Astrocyte of the spinal cord (primary cell): ENCODE measurements at regions not wholly inside any gene's neighbourhood (a gene's known extent, or its start where the extent isn't known, plus 50 kb on each side); places are given as distances from the start of the nearest gene placed in this dataset.

Experiments
- DNase-seq: peaks from one replicate; pipeline ENCODE4 v3.0.0; 2011; ENCODE audit warnings: low read depth, low spot score
- H3K4me3 ChIP-seq: 2 replicates; pipeline ENCODE4 v1.5.1; 2011; ENCODE audit warnings: low read depth, mild to moderate bottlenecking, low read length, moderate library complexity
- CTCF ChIP-seq: IDR thresholded peaks from 2 replicates; pipeline ENCODE4 v1.5.1; 2012; ENCODE audit warnings: low read depth, mild to moderate bottlenecking, low read length, inconsistent platforms
- in situ Hi-C: cut with HindIII; loops from 2 replicates; pipeline ENCODE4 v1.10.0; 2017; ENCODE audit warnings: low sequenced_read_pairs

DNA sequence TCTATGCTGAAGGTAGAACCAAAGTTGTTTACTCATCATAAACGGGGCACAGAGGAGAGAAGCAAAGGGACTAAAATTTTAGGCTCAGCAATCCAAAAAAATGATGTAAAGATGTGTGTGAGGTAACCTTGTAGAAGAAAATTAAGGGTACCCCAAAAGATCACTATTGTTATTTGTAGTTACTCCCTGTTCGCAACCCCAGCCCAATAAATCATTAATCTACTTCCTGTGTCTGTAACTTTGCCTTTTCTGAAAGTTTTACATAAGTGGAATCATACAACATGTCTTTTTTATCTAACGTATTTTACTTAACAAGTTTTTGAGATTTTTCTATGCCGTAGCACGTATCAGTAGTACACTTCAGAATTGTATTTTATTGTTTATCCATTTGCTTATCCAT lies 1114.8 kb upstream of the GJE1 start:
- in situ Hi-C loops = no loop called here
- no peak overlapping the region for H3K4me3 ChIP-seq
- no peak for TF ChIP-seq CTCF
- DNase-seq = no peak

GRCh38 chr6:141000917-141001316 lies 1131.8 kb upstream of the GJE1 start:
- H3K4me3 ChIP-seq = no peak overlapping the region
- DNase-seq = no peak
- in situ Hi-C loops = no loop called here
- no peak for TF ChIP-seq CTCF

GRCh38 chr6:140993515-140993914 lies 1139.2 kb upstream of the GJE1 start:
- TF ChIP-seq CTCF = no peak
- no peak overlapping the region for H3K4me3 ChIP-seq
- in situ Hi-C loops = no loop called here
- no peak for DNase-seq

- TF ChIP-seq CTCF = no peak
Measured at GRCh38 chr6:140992678-140993077, 1140.0 kb upstream of the GJE1 start.

DNA sequence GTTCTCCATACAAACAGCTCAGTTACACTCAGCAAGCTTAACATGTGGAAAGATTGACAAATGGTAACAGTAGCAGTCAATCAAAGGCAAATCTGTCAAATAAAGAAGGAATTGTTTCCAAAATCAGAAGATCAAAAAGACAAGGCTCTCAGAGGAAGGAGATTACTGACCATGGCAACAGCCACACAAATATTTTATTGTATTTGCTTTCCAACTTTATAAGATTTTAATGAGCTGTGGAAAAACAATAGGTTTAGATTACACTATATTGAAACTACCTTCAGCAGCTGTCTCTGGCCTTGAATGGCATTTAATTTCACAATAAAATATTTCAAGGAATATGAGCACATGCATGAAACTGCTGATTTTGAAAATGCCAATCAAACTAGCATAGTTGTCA lies 1143.9 kb upstream of the GJE1 start:
- no peak for TF ChIP-seq CTCF
- no peak for DNase-seq
- no peak overlapping the region for H3K4me3 ChIP-seq
- in situ Hi-C loops = no loop called here

More at GRCh38 chr6:140992678-140993077, 1140.0 kb upstream of the GJE1 start:
- DNase-seq = no peak
- no peak overlapping the region for H3K4me3 ChIP-seq
- in situ Hi-C loops = no loop called here

DNA sequence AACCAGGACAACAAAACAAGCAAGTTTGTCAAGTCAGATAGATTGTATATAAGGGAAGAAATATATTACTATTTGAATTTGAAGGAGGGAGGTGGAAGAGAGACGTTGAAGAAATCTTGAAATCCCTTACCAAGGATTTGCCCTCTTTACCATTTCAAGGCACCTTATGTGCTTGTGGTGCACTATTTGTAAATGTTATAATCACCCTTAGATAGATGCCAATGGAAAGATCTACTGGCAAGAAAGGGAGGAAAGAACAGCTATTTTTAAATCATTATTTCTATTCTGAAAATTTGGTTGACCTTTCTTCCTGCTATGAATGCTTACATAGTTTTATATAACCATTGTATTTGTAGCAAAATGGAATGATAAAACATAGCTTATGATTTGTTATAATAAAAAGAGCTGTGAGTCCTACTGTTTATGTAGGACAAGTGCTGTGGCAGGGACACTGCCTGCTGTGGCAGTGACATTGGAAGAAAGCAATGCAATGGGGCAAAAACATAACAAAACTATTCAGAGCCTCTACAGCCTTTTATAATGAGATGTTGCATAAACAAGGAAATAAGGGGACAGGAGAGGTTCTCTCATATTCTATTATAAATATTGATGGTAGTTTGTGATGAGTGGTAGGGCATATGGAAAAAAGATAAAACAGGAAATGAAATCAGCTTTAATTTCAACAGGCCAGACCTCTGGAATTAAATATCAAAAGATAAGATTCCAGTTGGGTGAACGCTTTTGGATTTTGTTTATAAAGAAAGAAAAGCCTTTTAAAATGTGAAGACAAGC lies 1145.2 kb upstream of the GJE1 start:
- no peak for TF ChIP-seq CTCF
- no peak for DNase-seq
- in situ Hi-C loops = no loop called here
- H3K4me3 ChIP-seq = no peak overlapping the region
